GM18867 (cell line): ENCODE measurements at regions not wholly inside any gene's neighbourhood (a gene's known extent, or its start where the extent isn't known, plus 50 kb on each side); places are given as distances from the start of the nearest gene placed in this dataset.
"Not testable (repeated sequence)": the region's sequence is repeated elsewhere in the genome, so short reads cannot be mapped to it uniquely, and the experiment has no call there.

ENCODE experiments used
- ATAC-seq: cut with Tn5 transposase; IDR thresholded peaks from one replicate; pipeline ENCODE4 v1.9.1; 2021; ENCODE audit warnings: mild to moderate bottlenecking, moderate library complexity; ENCODE audit not compliant: unreplicated experiment

- ATAC-seq = no peak
These were observed 265.1 kb downstream of the SOCS6 start for GRCh38 chr18:70553936-70554260.

DNA sequence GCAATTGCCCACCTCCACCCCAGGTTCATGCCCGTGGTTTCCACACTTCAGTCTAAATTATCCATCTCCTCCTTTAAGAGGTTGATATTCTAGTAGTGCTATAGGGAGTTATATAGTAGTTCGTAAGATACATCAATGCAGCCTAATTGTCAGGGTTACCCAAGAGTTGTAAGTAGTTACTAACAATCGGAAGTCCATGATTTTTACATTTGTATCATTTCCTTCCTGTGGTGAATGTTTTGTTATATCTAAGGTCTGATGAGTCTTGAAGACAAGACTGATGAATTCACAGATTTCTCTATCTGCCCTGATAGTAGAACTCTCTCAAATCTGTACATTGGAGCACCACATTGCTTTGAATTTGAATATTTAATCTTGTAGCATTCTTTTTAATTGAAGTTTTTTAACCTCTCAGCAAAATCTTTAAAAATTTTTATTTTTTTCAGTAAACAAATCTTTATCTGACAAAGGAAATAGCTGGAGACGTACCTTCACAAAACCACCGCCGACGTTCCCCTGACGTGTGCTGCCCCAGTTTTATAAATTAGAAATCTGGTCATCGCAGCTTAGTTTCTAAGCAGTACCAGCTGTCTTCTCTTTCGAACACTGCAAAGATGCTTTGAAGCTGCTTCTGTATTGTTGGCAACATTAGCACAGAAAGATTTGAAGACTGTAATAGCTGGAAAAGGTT is 264.5 kb downstream of the SOCS6 start:
- no peak for ATAC-seq

- no peak for ATAC-seq
These were observed 247.7 kb downstream of the SOCS6 start for GRCh38 chr18:70536370-70537062.

DNA sequence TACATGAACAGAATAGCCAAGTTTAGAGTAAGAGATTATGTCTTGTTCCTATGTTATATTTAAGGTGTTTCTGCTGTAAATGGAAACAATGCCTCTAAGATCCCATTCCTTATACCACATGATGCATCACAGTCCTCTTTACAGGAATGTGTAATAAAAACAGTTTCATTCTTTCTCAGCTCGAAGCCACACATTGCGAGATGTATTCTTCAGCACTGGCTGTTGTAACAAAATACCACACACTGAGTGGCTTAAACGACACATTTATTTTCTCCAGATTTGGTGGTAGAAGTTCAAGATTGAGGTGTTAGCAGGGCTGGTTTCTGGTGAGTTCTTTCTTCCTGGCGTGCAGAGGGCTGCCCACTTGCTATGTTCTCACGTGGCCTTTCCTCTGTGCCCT is 246.2 kb downstream of the SOCS6 start:
- no peak for ATAC-seq

- ATAC-seq = not testable (repeated sequence)
These were observed 236.5 kb downstream of the SOCS6 start for GRCh38 chr18:70525322-70525721.

- no peak for ATAC-seq
These were observed 234.9 kb downstream of the SOCS6 start for GRCh38 chr18:70523792-70524182.

GRCh38 chr18:70523035-70523791 is 234.4 kb downstream of the SOCS6 start:
- no peak for ATAC-seq

GRCh38 chr18:70522183-70522680 is 233.4 kb downstream of the SOCS6 start:
- ATAC-seq = no peak

- ATAC-seq = no peak
These were observed 232.0 kb downstream of the SOCS6 start for GRCh38 chr18:70520867-70521266.

GRCh38 chr18:70513502-70514171 is 224.8 kb downstream of the SOCS6 start:
- no peak for ATAC-seq

DNA sequence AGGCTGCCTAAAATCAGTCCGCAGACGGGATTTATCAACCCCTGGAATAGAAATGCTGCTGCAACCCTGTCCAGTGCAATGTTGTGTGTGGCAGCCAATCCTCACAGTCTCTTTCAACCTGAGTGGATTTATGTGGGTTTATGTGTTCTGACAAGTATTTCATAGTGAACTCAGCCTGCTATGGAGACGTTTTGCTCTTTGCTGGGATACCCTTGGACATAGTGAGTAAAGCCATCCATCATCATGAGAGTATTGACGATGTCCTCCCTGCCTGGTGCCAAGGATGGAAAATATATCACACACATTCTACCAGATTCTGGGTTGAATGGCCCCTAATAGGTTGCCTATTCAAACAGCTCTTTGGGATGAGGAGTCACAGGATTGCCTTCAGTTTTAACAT is 219.1 kb downstream of the SOCS6 start:
- no peak for ATAC-seq

DNA sequence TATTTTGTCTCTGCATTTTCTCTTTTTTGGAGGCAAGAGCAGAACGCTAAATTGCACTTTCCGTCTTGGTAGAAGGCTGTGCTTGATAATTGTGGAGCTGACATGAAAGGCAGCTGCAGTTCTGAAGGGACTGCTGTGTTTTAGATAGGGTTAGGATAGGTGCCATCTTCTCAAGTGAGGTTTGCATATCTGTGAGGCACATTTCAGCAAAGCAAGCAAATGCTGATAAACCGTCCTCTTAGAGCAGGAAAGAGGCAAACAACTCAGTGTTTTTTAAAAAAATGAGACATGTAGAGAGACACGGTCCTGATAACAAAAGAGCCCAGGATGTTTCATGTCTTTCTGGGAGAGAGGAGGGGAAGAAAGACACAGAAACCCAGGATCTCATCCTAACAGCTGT is 217.7 kb downstream of the SOCS6 start:
- no peak for ATAC-seq

GRCh38 chr18:70503060-70503459 is 214.2 kb downstream of the SOCS6 start:
- ATAC-seq = no peak

DNA sequence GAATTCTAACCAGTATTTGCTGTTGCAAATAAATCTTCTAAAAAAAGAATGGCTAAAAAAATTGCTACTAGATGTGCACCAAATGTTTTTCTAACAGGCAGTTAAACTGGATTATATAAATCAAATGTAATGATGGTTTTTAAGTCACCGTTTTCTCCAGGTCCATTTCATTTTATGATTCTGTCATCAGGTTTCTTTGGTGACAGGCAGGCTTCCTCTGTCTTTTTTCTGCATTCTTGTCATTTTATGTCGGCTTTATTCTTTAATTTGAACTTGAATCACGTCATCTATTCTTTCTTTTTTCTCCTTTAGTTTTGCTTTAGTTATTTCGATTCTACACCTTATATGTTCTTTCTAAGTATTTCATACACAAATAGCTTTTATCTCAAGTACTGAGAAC is 212.5 kb downstream of the SOCS6 start:
- no peak for ATAC-seq

- ATAC-seq = no peak
These were observed 211.9 kb downstream of the SOCS6 start for GRCh38 chr18:70500748-70501147.

DNA sequence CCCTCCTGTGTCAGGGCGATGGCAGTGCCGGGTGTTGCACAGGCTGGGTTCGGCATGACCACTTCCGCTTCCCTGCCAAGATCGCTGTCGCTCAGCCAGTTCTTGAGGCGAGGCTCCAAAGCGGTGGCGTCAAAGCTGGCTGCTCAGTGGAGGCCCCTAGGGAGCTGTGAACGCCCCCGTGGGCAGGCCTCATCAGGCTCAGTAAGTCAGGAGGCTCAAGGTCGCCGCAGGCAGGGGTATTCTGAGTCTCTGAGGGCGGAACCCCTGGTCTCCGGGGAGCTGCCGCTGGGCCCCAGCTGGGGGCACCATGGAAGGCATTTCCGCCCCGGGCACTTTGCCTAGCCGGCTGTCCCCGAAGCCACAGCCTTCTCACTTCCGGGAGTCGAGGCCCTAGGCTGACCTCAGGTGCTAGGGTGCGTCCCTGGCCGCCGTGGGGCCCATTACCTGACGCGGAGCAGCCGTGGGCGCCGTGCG is 210.4 kb downstream of the SOCS6 start:
- no peak for ATAC-seq

DNA sequence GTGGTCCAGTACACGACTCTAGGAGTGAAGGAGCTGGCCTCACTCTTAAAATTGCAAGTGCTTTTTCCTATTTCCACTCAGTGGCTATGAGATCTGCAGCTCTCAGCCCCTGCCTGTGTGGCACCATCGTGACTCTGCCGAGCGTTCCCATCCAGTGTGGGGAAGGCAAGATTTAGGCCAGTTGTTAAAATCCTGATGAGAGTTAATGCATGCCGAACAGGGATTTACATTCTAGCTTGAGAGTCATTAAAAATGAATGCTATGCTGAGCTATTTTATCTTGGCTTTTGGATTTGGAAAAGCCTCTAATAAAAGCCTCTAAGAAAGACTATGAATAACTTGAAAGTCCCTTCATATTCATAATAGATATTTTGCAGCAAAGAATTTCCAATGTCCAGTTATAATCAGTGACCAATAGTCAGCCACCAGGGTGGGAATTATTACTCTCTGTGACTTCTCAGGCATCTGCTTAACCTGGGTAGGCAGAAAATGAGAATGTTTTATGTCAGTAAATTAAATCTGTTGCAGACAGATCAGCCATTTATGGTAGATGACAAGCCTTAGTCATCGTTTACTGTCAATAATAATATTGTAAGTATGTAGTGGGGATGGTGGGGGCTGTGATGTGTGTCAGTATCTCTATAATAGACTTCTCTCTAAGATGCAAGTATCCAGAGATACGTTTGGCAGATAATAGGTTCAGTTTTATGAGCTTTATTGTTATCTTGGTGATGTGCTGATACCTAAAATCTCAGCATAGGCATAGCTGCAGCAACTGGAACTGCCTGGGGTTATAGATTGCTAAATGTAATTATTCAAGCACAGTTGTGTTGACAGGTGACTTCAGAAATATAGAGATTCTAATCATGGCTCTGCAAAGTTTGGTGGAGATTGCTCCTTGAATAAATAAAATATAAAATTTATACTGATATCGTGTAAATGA is 207.8 kb downstream of the SOCS6 start:
- ATAC-seq = no peak

DNA sequence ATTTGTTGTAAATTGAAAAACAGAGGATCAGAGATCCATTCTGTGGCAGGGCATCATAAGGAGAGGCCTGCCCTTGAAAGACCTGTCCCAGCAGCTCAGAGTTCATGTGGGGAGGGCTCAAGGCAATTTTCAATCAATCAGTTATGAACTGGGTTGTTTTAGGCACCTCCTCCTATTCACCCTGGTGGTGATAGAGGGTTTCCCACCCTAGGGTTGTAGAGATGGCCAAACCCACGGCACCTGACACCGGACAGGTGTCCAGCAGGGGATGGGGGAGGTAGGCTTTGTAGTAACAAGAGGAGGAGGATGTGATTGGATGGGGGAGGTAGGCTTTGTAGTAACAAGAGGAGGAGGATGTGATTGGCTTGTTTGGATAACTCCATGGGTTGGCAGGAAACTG is 205.7 kb downstream of the SOCS6 start:
- no peak for ATAC-seq

DNA sequence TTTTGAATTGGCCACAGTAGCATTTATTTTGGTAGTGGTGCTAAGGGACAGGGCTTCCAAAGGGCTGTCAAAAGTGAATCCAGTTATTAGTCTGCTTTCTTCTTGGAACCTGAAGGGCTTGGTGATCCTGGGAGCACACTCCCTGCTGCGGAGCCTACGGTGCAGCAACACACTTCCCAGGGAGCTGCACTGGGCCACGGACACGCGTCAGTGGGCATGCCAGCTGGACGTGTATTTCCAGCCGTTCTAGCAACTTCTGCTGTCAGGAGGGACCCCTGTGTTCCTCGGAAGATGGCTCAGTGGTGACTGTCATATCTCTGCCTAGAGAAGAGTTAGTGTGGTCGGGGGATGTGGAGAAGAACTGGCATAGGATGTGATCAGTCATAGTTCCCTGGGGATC is 204.6 kb downstream of the SOCS6 start:
- no peak for ATAC-seq

DNA sequence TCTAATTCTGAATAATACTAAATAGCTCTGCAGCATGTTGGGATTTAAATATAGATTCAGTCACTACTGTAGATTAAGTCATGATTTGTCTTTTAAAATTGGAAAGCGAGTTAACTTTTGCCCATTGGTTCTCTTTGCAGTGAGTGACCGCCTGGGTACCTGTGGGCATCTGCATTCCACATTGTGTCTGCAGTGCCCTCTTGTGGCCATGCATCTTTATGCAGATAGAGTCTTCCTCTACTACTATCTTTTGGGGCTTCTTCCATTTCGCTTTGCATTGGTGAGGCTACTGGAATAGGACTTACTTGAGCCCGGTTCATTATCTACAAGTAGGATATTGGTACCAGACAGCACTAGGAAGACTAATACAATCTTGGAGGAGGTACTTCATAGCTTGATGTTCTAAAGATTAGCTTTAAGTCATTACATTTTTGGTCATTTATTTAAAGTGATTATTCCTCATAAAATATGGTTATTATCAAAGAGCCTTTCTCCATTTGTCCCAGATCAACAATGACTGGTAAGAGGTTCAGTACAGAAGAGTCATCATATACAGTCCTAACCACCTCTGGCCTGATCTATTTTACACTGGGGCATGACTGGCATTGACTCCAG is 203.0 kb downstream of the SOCS6 start:
- peak; percentile 95 for ATAC-seq
